CD4-positive, alpha-beta memory T cell (primary cell): ENCODE measurements at regions not wholly inside any gene's neighbourhood (a gene's known extent, or its start where the extent isn't known, plus 50 kb on each side); places are given as distances from the start of the nearest gene placed in this dataset.
A peak's percentile ranks its signal among the peaks of the same experiment; 100 is the strongest.

Source experiments
- CTCF ChIA-PET: fragments of 350-600 bp; sonication (Branson Sonifier 250); formaldehyde crosslinking; loops from one replicate; lab custom pipeline; 2021; ENCODE audit warnings: inconsistent platforms; ENCODE audit not compliant: partially characterized antibody; lab: Charles Lee
- POLR2A ChIA-PET: fragments of 350-600 bp; sonication (Branson Sonifier 250); formaldehyde crosslinking; loops from one replicate; lab custom pipeline; 2021; ENCODE audit not compliant: partially characterized antibody; lab: Charles Lee
- DNase-seq, 5 donors: peaks; one replicate each; pipeline versions ENCODE4 v3.0.0 to v3.0.0-alpha.2; 2020 to 2022; ENCODE audit warnings: mixed read lengths in 1 of 5
- H3K27ac ChIP-seq: one replicate; pipeline ENCODE4 v1.7.0; 2013; ENCODE audit warnings: low read depth, low read length
- H3K27me3 ChIP-seq: 2 replicates; pipeline ENCODE4 v1.7.0; 2013; ENCODE audit warnings: mild to moderate bottlenecking, low read length, moderate library complexity; ENCODE audit not compliant: insufficient read depth
- H3K36me3 ChIP-seq: 2 replicates; pipeline ENCODE4 v1.7.0; 2013; ENCODE audit warnings: mild to moderate bottlenecking, low read length, moderate library complexity; ENCODE audit not compliant: insufficient read depth
- H3K4me1 ChIP-seq: 2 replicates; pipeline ENCODE4 v1.7.0; 2013; ENCODE audit warnings: mild to moderate bottlenecking, low read length, moderate library complexity; ENCODE audit not compliant: insufficient read depth
- H3K4me3 ChIP-seq, 2 donors: one replicate each; pipeline ENCODE4 v1.7.0; 2013; ENCODE audit warnings: low read length in 2 of 2, mild to moderate bottlenecking in 1 of 2
- H3K9me3 ChIP-seq, 2 donors: one replicate each; pipeline ENCODE4 v1.7.0; 2013; ENCODE audit warnings: low read length in 2 of 2, control low read depth in 1 of 2; ENCODE audit not compliant: control insufficient read depth in 1 of 2
- H3K27ac Mint-ChIP-seq, 7 donors: one replicate each; pipeline ENCODE4 v1.8.0; 2020 to 2021; ENCODE audit warnings: mixed read lengths in 7 of 7, mild to moderate bottlenecking in 6 of 7, inconsistent platforms in 3 of 7, moderate library complexity in 3 of 7
- H3K27me3 Mint-ChIP-seq, 2 donors: one replicate each; pipeline ENCODE4 v1.8.0; 2020 to 2021; ENCODE audit warnings: mixed read lengths in 2 of 2
- H3K36me3 Mint-ChIP-seq, 2 donors: one replicate each; pipeline ENCODE4 v1.8.0; 2020 to 2021; ENCODE audit warnings: mixed read lengths in 2 of 2, inconsistent platforms in 1 of 2, mild to moderate bottlenecking in 1 of 2
- H3K4me1 Mint-ChIP-seq, 4 donors: one replicate each; pipeline ENCODE4 v1.8.0; 2020 to 2021; ENCODE audit warnings: mixed read lengths in 4 of 4, mild to moderate bottlenecking in 1 of 4
- H3K4me3 Mint-ChIP-seq, 8 donors: one replicate each; pipeline ENCODE4 v1.8.0; 2020 to 2021; ENCODE audit warnings: mixed read lengths in 8 of 8, mild to moderate bottlenecking in 7 of 8, moderate library complexity in 6 of 8, inconsistent platforms in 3 of 8
- H3K9me3 Mint-ChIP-seq, 8 donors: one replicate each; pipeline ENCODE4 v1.8.0; 2020 to 2021; ENCODE audit warnings: mixed read lengths in 8 of 8, mild to moderate bottlenecking in 5 of 8, inconsistent platforms in 3 of 8, moderate library complexity in 1 of 8
- intact Hi-C: fragments of 100-400 bp; cut with micrococcal nuclease; formaldehyde crosslinking; loops from one replicate; pipeline ENCODE4 v1.15.1; 2023

GRCh38 chr9:99731950-99732349, 89.7 kb upstream of the NR4A3 start:
- no peak overlapping the region for H3K4me3 Mint-ChIP-seq
- no peaks in the 10 kb centered on the region for H3K4me1 ChIP-seq
- no peaks in the 10 kb centered on the region for H3K9me3 Mint-ChIP-seq
- H3K36me3 ChIP-seq, result no peaks in the 10 kb centered on the region
- H3K27ac ChIP-seq, result no peak overlapping the region
- DNase-seq, result no peak
- no peaks in the 10 kb centered on the region for H3K36me3 Mint-ChIP-seq
- no peaks in the 10 kb centered on the region for H3K9me3 ChIP-seq
- peaks cover 0 to 4% (median 1%) of the 10 kb centered on the region in 4 donors for H3K4me1 Mint-ChIP-seq
- ChIA-PET CTCF (no interaction called here), POLR2A (no interaction called here)
- H3K27me3 ChIP-seq, result no peaks in the 10 kb centered on the region
- intact Hi-C loops, result no loop called here
- H3K4me3 ChIP-seq, result no peak overlapping the region
- peaks cover 10 to 11% of the 10 kb centered on the region in 2 donors for H3K27me3 Mint-ChIP-seq
- no peak overlapping the region for H3K27ac Mint-ChIP-seq

- Histone ChIP-seq H3K4me3 (no peak overlapping the region), H3K27ac (no peak overlapping the region), H3K4me1 (no peaks in the 10 kb centered on the region), H3K9me3 (no peaks in the 10 kb centered on the region), H3K27me3 (no peaks in the 10 kb centered on the region), H3K36me3 (no peaks in the 10 kb centered on the region)
- H3K4me1 Mint-ChIP-seq, result peaks cover 0 to 4% (median 1%) of the 10 kb centered on the region in 4 donors
- H3K4me3 Mint-ChIP-seq, result no peak overlapping the region
- intact Hi-C loops, result no loop called here
- no peak for DNase-seq
- no peaks in the 10 kb centered on the region for H3K36me3 Mint-ChIP-seq
- POLR2A ChIA-PET, result no interaction called here
- no peak overlapping the region for H3K27ac Mint-ChIP-seq
- CTCF ChIA-PET, result no interaction called here
- peaks cover 10 to 17% of the 10 kb centered on the region in 2 donors for H3K27me3 Mint-ChIP-seq
- H3K9me3 Mint-ChIP-seq, result no peaks in the 10 kb centered on the region
Observed at GRCh38 chr9:99732715-99733114, 89.0 kb upstream of the NR4A3 start.

GRCh38 chr9:99735041-99735440, 86.6 kb upstream of the NR4A3 start:
- Mint-ChIP-seq H3K4me3 (peak overlapping the region in 1 of 8 donors; percentile 29), H3K27me3 (peaks cover 8 to 18% of the 10 kb centered on the region in 2 donors), H3K9me3 (no peaks in the 10 kb centered on the region), H3K27ac (no peak overlapping the region), H3K4me1 (peaks cover 0 to 4% (median 1%) of the 10 kb centered on the region in 4 donors), H3K36me3 (no peaks in the 10 kb centered on the region)
- H3K9me3 ChIP-seq, result no peaks in the 10 kb centered on the region
- H3K27ac ChIP-seq, result no peak overlapping the region
- H3K4me1 ChIP-seq, result no peaks in the 10 kb centered on the region
- no peaks in the 10 kb centered on the region for H3K36me3 ChIP-seq
- no peak overlapping the region for H3K4me3 ChIP-seq
- CTCF ChIA-PET, result no interaction called here
- intact Hi-C loops, result no loop called here
- DNase-seq, result no peak
- POLR2A ChIA-PET, result no interaction called here
- H3K27me3 ChIP-seq, result no peaks in the 10 kb centered on the region

- Mint-ChIP-seq H3K27me3 (peaks cover 9 to 18% of the 10 kb centered on the region in 2 donors), H3K36me3 (no peaks in the 10 kb centered on the region), H3K27ac (no peak overlapping the region), H3K4me1 (peaks cover 0 to 4% (median 1%) of the 10 kb centered on the region in 4 donors), H3K4me3 (no peak overlapping the region), H3K9me3 (no peaks in the 10 kb centered on the region)
- ChIA-PET POLR2A (no interaction called here), CTCF (no interaction called here)
- H3K27me3 ChIP-seq, result no peaks in the 10 kb centered on the region
- no peaks in the 10 kb centered on the region for H3K36me3 ChIP-seq
- intact Hi-C loops, result no loop called here
- no peak for DNase-seq
- H3K27ac ChIP-seq, result no peak overlapping the region
- H3K4me1 ChIP-seq, result no peaks in the 10 kb centered on the region
- no peaks in the 10 kb centered on the region for H3K9me3 ChIP-seq
- H3K4me3 ChIP-seq, result no peak overlapping the region
Observed at GRCh38 chr9:99736291-99736690, 85.4 kb upstream of the NR4A3 start.

- H3K27ac ChIP-seq, result no peak overlapping the region
- no peaks in the 10 kb centered on the region for H3K4me1 ChIP-seq
- no peaks in the 10 kb centered on the region for H3K27me3 ChIP-seq
- H3K27me3 Mint-ChIP-seq, result peaks cover 9 to 14% of the 10 kb centered on the region in 2 donors
- peaks cover 0 to 2% (median 0%) of the 10 kb centered on the region in 8 donors for H3K9me3 Mint-ChIP-seq
- H3K4me3 ChIP-seq, result no peak overlapping the region
- no peaks in the 10 kb centered on the region for H3K9me3 ChIP-seq
- ChIA-PET CTCF (no interaction called here), POLR2A (no interaction called here)
- H3K4me1 Mint-ChIP-seq, result peaks cover 0 to 3% (median under 1%) of the 10 kb centered on the region in 4 donors
- H3K27ac Mint-ChIP-seq, result no peak overlapping the region
- no peaks in the 10 kb centered on the region for H3K36me3 ChIP-seq
- no peaks in the 10 kb centered on the region for H3K36me3 Mint-ChIP-seq
- intact Hi-C loops, result no loop called here
- no peak for DNase-seq
- H3K4me3 Mint-ChIP-seq, result no peak overlapping the region
Observed at GRCh38 chr9:99737649-99738048, 84.0 kb upstream of the NR4A3 start.

GRCh38 chr9:99743006-99743405, 78.7 kb upstream of the NR4A3 start:
- POLR2A ChIA-PET, result no interaction called here
- Mint-ChIP-seq H3K9me3 (peaks cover 0 to 2% (median 0%) of the 10 kb centered on the region in 8 donors), H3K36me3 (no peaks in the 10 kb centered on the region), H3K4me3 (no peak overlapping the region), H3K27me3 (peaks cover 1 to 4% of the 10 kb centered on the region in 2 donors), H3K27ac (no peak overlapping the region), H3K4me1 (no peaks in the 10 kb centered on the region)
- Histone ChIP-seq H3K36me3 (no peaks in the 10 kb centered on the region), H3K9me3 (no peaks in the 10 kb centered on the region), H3K4me3 (no peak overlapping the region), H3K27ac (no peak overlapping the region), H3K27me3 (no peaks in the 10 kb centered on the region), H3K4me1 (no peaks in the 10 kb centered on the region)
- CTCF ChIA-PET, result no interaction called here
- no peak for DNase-seq
- intact Hi-C loops, result no loop called here

- H3K36me3 Mint-ChIP-seq, result no peaks in the 10 kb centered on the region
- intact Hi-C loops, result no loop called here
Observed at GRCh38 chr9:99743455-99743854, 78.2 kb upstream of the NR4A3 start.

GRCh38 chr9:99744132-99744531, 77.6 kb upstream of the NR4A3 start:
- H3K4me1 Mint-ChIP-seq, result no peaks in the 10 kb centered on the region
- H3K4me3 Mint-ChIP-seq, result no peak overlapping the region
- H3K4me1 ChIP-seq, result no peaks in the 10 kb centered on the region
- no peaks in the 10 kb centered on the region for H3K27me3 ChIP-seq
- CTCF ChIA-PET, result no interaction called here
- no peaks in the 10 kb centered on the region for H3K36me3 Mint-ChIP-seq
- no peaks in the 10 kb centered on the region for H3K36me3 ChIP-seq
- H3K27me3 Mint-ChIP-seq, result peaks cover 1 to 4% of the 10 kb centered on the region in 2 donors
- H3K9me3 Mint-ChIP-seq, result peaks cover 0 to 2% (median 0%) of the 10 kb centered on the region in 8 donors
- H3K4me3 ChIP-seq, result no peak overlapping the region
- H3K27ac ChIP-seq, result no peak overlapping the region
- intact Hi-C loops, result no loop called here
- POLR2A ChIA-PET, result no interaction called here
- no peak for DNase-seq
- H3K9me3 ChIP-seq, result no peaks in the 10 kb centered on the region
- H3K27ac Mint-ChIP-seq, result no peak overlapping the region

More at GRCh38 chr9:99743455-99743854, 78.2 kb upstream of the NR4A3 start:
- Histone ChIP-seq H3K9me3 (no peaks in the 10 kb centered on the region), H3K4me1 (no peaks in the 10 kb centered on the region), H3K4me3 (no peak overlapping the region), H3K36me3 (no peaks in the 10 kb centered on the region), H3K27ac (no peak overlapping the region), H3K27me3 (no peaks in the 10 kb centered on the region)
- Mint-ChIP-seq H3K27me3 (peaks cover 1 to 4% of the 10 kb centered on the region in 2 donors), H3K27ac (no peak overlapping the region), H3K4me1 (no peaks in the 10 kb centered on the region), H3K9me3 (peaks cover 0 to 2% (median 0%) of the 10 kb centered on the region in 8 donors), H3K4me3 (no peak overlapping the region)
- no peak for DNase-seq
- POLR2A ChIA-PET, result no interaction called here
- CTCF ChIA-PET, result no interaction called here
